ENCODE measurements at regions not wholly inside any gene's neighbourhood (a gene's known extent, or its start where the extent isn't known, plus 50 kb on each side); places are given as distances from the start of the nearest gene placed in this dataset.

GRCh38 chr9:88326936-88327335, 61.3 kb upstream of the SPIN1 start:
- DNase-seq (ENCODE audit: insufficient read length, low spot score) (no peak), FAIRE-seq (no peak)

GRCh38 chr9:88326015-88326414, 62.2 kb upstream of the SPIN1 start:
- FAIRE-seq, result no peak

GRCh38 chr9:88322906-88323566, 65.2 kb upstream of the SPIN1 start:
- DNase-seq (ENCODE audit: insufficient read length, low spot score), result peak; percentile 19
- FAIRE-seq, result no peak

More at GRCh38 chr9:88326015-88326414, 62.2 kb upstream of the SPIN1 start:
- no peak for DNase-seq (ENCODE audit: insufficient read length, low spot score)

GRCh38 chr9:88321764-88322163, 66.5 kb upstream of the SPIN1 start:
- FAIRE-seq (no peak), DNase-seq (ENCODE audit: insufficient read length, low spot score) (no peak)

- DNase-seq (ENCODE audit: insufficient read length, low spot score) (no peak), FAIRE-seq (no peak)
Observed at GRCh38 chr9:88320748-88321415, 67.4 kb upstream of the SPIN1 start.

GRCh38 chr9:88319936-88320747, 68.1 kb upstream of the SPIN1 start:
- FAIRE-seq, result no peak

GRCh38 chr9:88313364-88314220, 74.7 kb upstream of the SPIN1 start:
- DNase-seq (ENCODE audit: insufficient read length, low spot score), result no peak
- no peak for FAIRE-seq

More at GRCh38 chr9:88319936-88320747, 68.1 kb upstream of the SPIN1 start:
- DNase-seq (ENCODE audit: insufficient read length, low spot score), result no peak

GRCh38 chr9:88312517-88313103, 75.6 kb upstream of the SPIN1 start:
- DNase-seq (ENCODE audit: insufficient read length, low spot score) (no peak), FAIRE-seq (no peak)

GRCh38 chr9:88312045-88312444, 76.2 kb upstream of the SPIN1 start:
- no peak for DNase-seq (ENCODE audit: insufficient read length, low spot score)
- FAIRE-seq, result no peak

GRCh38 chr9:88310310-88310980, 77.8 kb upstream of the SPIN1 start:
- DNase-seq (ENCODE audit: insufficient read length, low spot score), result no peak
- FAIRE-seq, result no peak

- no peak for FAIRE-seq
- DNase-seq (ENCODE audit: insufficient read length, low spot score), result no peak
Observed at GRCh38 chr9:88308831-88309560, 79.2 kb upstream of the SPIN1 start.

- DNase-seq (ENCODE audit: insufficient read length, low spot score), result no peak
- no peak for FAIRE-seq
Observed at GRCh38 chr9:88307136-88307535, 81.1 kb upstream of the SPIN1 start.

GRCh38 chr9:88303721-88304451, 84.4 kb upstream of the SPIN1 start:
- DNase-seq (ENCODE audit: insufficient read length, low spot score), result no peak
- FAIRE-seq, result no peak

- DNase-seq (ENCODE audit: insufficient read length, low spot score) (no peak), FAIRE-seq (no peak)
Observed at GRCh38 chr9:88302579-88303324, 85.5 kb upstream of the SPIN1 start.

- DNase-seq (ENCODE audit: insufficient read length, low spot score), result no peak
- FAIRE-seq, result no peak
Observed at GRCh38 chr9:88300556-88300955, 87.7 kb upstream of the SPIN1 start.

- DNase-seq (ENCODE audit: insufficient read length, low spot score) (no peak), FAIRE-seq (no peak)
Observed at GRCh38 chr9:88291856-88292255, 96.4 kb upstream of the SPIN1 start.

- no peak for FAIRE-seq
- DNase-seq (ENCODE audit: insufficient read length, low spot score), result no peak
Observed at GRCh38 chr9:88291056-88291455, 97.2 kb upstream of the SPIN1 start.

GRCh38 chr9:88289532-88289931, 98.7 kb upstream of the SPIN1 start:
- no peak for DNase-seq (ENCODE audit: insufficient read length, low spot score)
- FAIRE-seq, result no peak
